Tibial nerve (tissue), 4 donors: ENCODE measurements at regions not wholly inside any gene's neighbourhood (a gene's known extent, or its start where the extent isn't known, plus 50 kb on each side); places are given as distances from the start of the nearest gene placed in this dataset.

ENCODE experiments used
- CTCF ChIP-seq, 5 experiments: fragments of 200-600 bp in 3 of 5; fragments of 450-650 bp in 2 of 5; sonication (generic) in 3 of 5; IDR thresholded peaks; one replicate each; pipeline ENCODE4 v1.5.1; 2016 to 2019; ENCODE audit warnings: antibody characterized with exemption in 5 of 5, mild to moderate bottlenecking in 3 of 5, moderate library complexity in 2 of 5
- EP300 ChIP-seq, 2 donors: sonication (generic); formaldehyde crosslinking; IDR thresholded peaks; one replicate each; pipeline ENCODE4 v1.6.1; 2017; ENCODE audit warnings: antibody characterized with exemption in 2 of 2, mild to moderate bottlenecking in 1 of 2
- POLR2A ChIP-seq, 2 donors: fragments of 450-650 bp; IDR thresholded peaks; one replicate each; pipeline ENCODE4 v1.6.1; 2017; ENCODE audit warnings: antibody characterized with exemption in 2 of 2, mild to moderate bottlenecking in 2 of 2, moderate library complexity in 2 of 2

GRCh38 chr18:67362906-67363305 is 153.6 kb downstream of the DSEL start:
- TF ChIP-seq CTCF (IDR thresholded peaks at IDR 0.05) (no peak), POLR2A (IDR thresholded peaks at IDR 0.05) (no peak), EP300 (IDR thresholded peaks at IDR 0.05) (no peak)
